Activated T-cell treated with anti-CD3 and anti-CD28 coated beads, Interleukin-2, amount 50 U/mL, for 4 hours (primary cell): ENCODE measurements at regions not wholly inside any gene's neighbourhood (a gene's known extent, or its start where the extent isn't known, plus 50 kb on each side); places are given as distances from the start of the nearest gene placed in this dataset.

Experiments
- ATAC-seq, 2 donors: fragments of 200-7000 bp; cut with Tn5 transposase; one replicate each; pipeline ENCODE4 v1.10.0; 2021
- DNase-seq: peaks from one replicate; pipeline ENCODE4 v3.0.0-alpha.2; 2020
- H3K27me3 Mint-ChIP-seq: one replicate; pipeline ENCODE4 v1.8.0; 2021; ENCODE audit warnings: low read depth, mixed read lengths
- H3K36me3 Mint-ChIP-seq: one replicate; pipeline ENCODE4 v1.8.0; 2022; ENCODE audit warnings: mixed read lengths; ENCODE audit not compliant: insufficient read depth
- H3K4me1 Mint-ChIP-seq: one replicate; pipeline ENCODE4 v1.8.0; 2021; ENCODE audit warnings: low read depth, mixed read lengths
- H3K4me3 Mint-ChIP-seq: one replicate; pipeline ENCODE4 v1.8.0; 2021; ENCODE audit warnings: mild to moderate bottlenecking, moderate library complexity, mixed read lengths
- H3K9me3 Mint-ChIP-seq: one replicate; pipeline ENCODE4 v1.8.0; 2021; ENCODE audit warnings: mixed read lengths

- Mint-ChIP-seq H3K4me3 (no peak overlapping the region), H3K36me3 (no peaks in the 10 kb centered on the region), H3K27me3 (no peaks in the 10 kb centered on the region), H3K4me1 (no peaks in the 10 kb centered on the region), H3K9me3 (no peaks in the 10 kb centered on the region)
- ATAC-seq (no peak), DNase-seq (no peak)
Measured at GRCh38 chr2:220209751-220210150, 582.3 kb downstream of the SLC4A3 start.

GRCh38 chr2:220212296-220213080 lies 585.1 kb downstream of the SLC4A3 start:
- H3K4me1 Mint-ChIP-seq = no peaks in the 10 kb centered on the region
- no peak for ATAC-seq
- H3K4me3 Mint-ChIP-seq = no peak overlapping the region
- H3K9me3 Mint-ChIP-seq = no peaks in the 10 kb centered on the region
- no peaks in the 10 kb centered on the region for H3K36me3 Mint-ChIP-seq
- DNase-seq = no peak
- no peaks in the 10 kb centered on the region for H3K27me3 Mint-ChIP-seq

- Mint-ChIP-seq H3K9me3 (no peaks in the 10 kb centered on the region), H3K4me1 (no peaks in the 10 kb centered on the region), H3K36me3 (no peaks in the 10 kb centered on the region), H3K4me3 (no peak overlapping the region), H3K27me3 (no peaks in the 10 kb centered on the region)
- ATAC-seq (no peak), DNase-seq (no peak)
Measured at GRCh38 chr2:220215785-220216184, 588.4 kb downstream of the SLC4A3 start.

- Mint-ChIP-seq H3K4me1 (no peaks in the 10 kb centered on the region), H3K9me3 (no peaks in the 10 kb centered on the region), H3K27me3 (no peaks in the 10 kb centered on the region), H3K36me3 (no peaks in the 10 kb centered on the region), H3K4me3 (no peak overlapping the region)
- ATAC-seq = no peak
- no peak for DNase-seq
Measured at GRCh38 chr2:220219371-220219770, 591.9 kb downstream of the SLC4A3 start.

GRCh38 chr2:220220009-220220408 lies 592.6 kb downstream of the SLC4A3 start:
- DNase-seq (no peak), ATAC-seq (no peak)
- Mint-ChIP-seq H3K4me1 (no peaks in the 10 kb centered on the region), H3K27me3 (no peaks in the 10 kb centered on the region), H3K4me3 (no peak overlapping the region), H3K36me3 (no peaks in the 10 kb centered on the region), H3K9me3 (no peaks in the 10 kb centered on the region)

- Mint-ChIP-seq H3K9me3 (no peaks in the 10 kb centered on the region), H3K4me1 (no peaks in the 10 kb centered on the region), H3K36me3 (no peaks in the 10 kb centered on the region), H3K27me3 (no peaks in the 10 kb centered on the region), H3K4me3 (no peak overlapping the region)
- ATAC-seq (no peak), DNase-seq (no peak)
Measured at GRCh38 chr2:220221992-220222391, 594.6 kb downstream of the SLC4A3 start.

- no peaks in the 10 kb centered on the region for H3K9me3 Mint-ChIP-seq
- no peak overlapping the region for H3K4me3 Mint-ChIP-seq
- H3K36me3 Mint-ChIP-seq = no peaks in the 10 kb centered on the region
- H3K27me3 Mint-ChIP-seq = no peaks in the 10 kb centered on the region
- ATAC-seq (no peak), DNase-seq (no peak)
- H3K4me1 Mint-ChIP-seq = no peaks in the 10 kb centered on the region
Measured at GRCh38 chr2:220224691-220225543, 597.5 kb downstream of the SLC4A3 start.

- no peak overlapping the region for H3K4me3 Mint-ChIP-seq
- H3K27me3 Mint-ChIP-seq = no peaks in the 10 kb centered on the region
- ATAC-seq (no peak), DNase-seq (no peak)
- H3K36me3 Mint-ChIP-seq = no peaks in the 10 kb centered on the region
- H3K4me1 Mint-ChIP-seq = no peaks in the 10 kb centered on the region
- no peaks in the 10 kb centered on the region for H3K9me3 Mint-ChIP-seq
Measured at GRCh38 chr2:220226076-220226475, 598.6 kb downstream of the SLC4A3 start.

- Mint-ChIP-seq H3K27me3 (no peaks in the 10 kb centered on the region), H3K4me3 (no peak overlapping the region), H3K36me3 (no peaks in the 10 kb centered on the region), H3K4me1 (no peaks in the 10 kb centered on the region), H3K9me3 (no peaks in the 10 kb centered on the region)
- no peak for DNase-seq
- ATAC-seq = no peak
Measured at GRCh38 chr2:220226546-220226945, 599.1 kb downstream of the SLC4A3 start.

GRCh38 chr2:220227266-220227920 lies 600.0 kb downstream of the SLC4A3 start:
- H3K27me3 Mint-ChIP-seq = no peaks in the 10 kb centered on the region
- no peak for DNase-seq
- no peaks in the 10 kb centered on the region for H3K4me1 Mint-ChIP-seq
- H3K9me3 Mint-ChIP-seq = no peaks in the 10 kb centered on the region
- no peaks in the 10 kb centered on the region for H3K36me3 Mint-ChIP-seq
- H3K4me3 Mint-ChIP-seq = no peak overlapping the region
- ATAC-seq = no peak

- Mint-ChIP-seq H3K36me3 (no peaks in the 10 kb centered on the region), H3K4me3 (no peak overlapping the region)
- ATAC-seq = no peak
Measured at GRCh38 chr2:220228310-220229006, 601.0 kb downstream of the SLC4A3 start.

GRCh38 chr2:220240641-220241040 lies 613.2 kb downstream of the SLC4A3 start:
- Mint-ChIP-seq H3K36me3 (no peaks in the 10 kb centered on the region), H3K27me3 (no peaks in the 10 kb centered on the region), H3K4me3 (no peak overlapping the region), H3K4me1 (no peaks in the 10 kb centered on the region), H3K9me3 (no peaks in the 10 kb centered on the region)
- DNase-seq = no peak
- ATAC-seq = no peak

More at GRCh38 chr2:220228310-220229006, 601.0 kb downstream of the SLC4A3 start:
- no peak for DNase-seq
- no peaks in the 10 kb centered on the region for H3K27me3 Mint-ChIP-seq
- H3K4me1 Mint-ChIP-seq = no peaks in the 10 kb centered on the region
- H3K9me3 Mint-ChIP-seq = no peaks in the 10 kb centered on the region

GRCh38 chr2:220241423-220241822 lies 614.0 kb downstream of the SLC4A3 start:
- no peaks in the 10 kb centered on the region for H3K4me1 Mint-ChIP-seq
- no peaks in the 10 kb centered on the region for H3K9me3 Mint-ChIP-seq
- no peaks in the 10 kb centered on the region for H3K36me3 Mint-ChIP-seq
- H3K4me3 Mint-ChIP-seq = no peak overlapping the region
- no peak for DNase-seq
- no peak for ATAC-seq
- H3K27me3 Mint-ChIP-seq = no peaks in the 10 kb centered on the region

GRCh38 chr2:220243571-220243970 lies 616.1 kb downstream of the SLC4A3 start:
- DNase-seq (no peak), ATAC-seq (no peak)
- H3K4me1 Mint-ChIP-seq = no peaks in the 10 kb centered on the region
- H3K4me3 Mint-ChIP-seq = no peak overlapping the region
- H3K36me3 Mint-ChIP-seq = no peaks in the 10 kb centered on the region
- H3K27me3 Mint-ChIP-seq = no peaks in the 10 kb centered on the region
- H3K9me3 Mint-ChIP-seq = no peaks in the 10 kb centered on the region
